HG03442 (cell line): ENCODE measurements at regions not wholly inside any gene's neighbourhood (a gene's known extent, or its start where the extent isn't known, plus 50 kb on each side); places are given as distances from the start of the nearest gene placed in this dataset.

Experiments used
- ATAC-seq: cut with Tn5 transposase; IDR thresholded peaks from one replicate; pipeline ENCODE4 v1.9.1; 2021; ENCODE audit warnings: mild to moderate bottlenecking, moderate library complexity; ENCODE audit not compliant: unreplicated experiment

DNA sequence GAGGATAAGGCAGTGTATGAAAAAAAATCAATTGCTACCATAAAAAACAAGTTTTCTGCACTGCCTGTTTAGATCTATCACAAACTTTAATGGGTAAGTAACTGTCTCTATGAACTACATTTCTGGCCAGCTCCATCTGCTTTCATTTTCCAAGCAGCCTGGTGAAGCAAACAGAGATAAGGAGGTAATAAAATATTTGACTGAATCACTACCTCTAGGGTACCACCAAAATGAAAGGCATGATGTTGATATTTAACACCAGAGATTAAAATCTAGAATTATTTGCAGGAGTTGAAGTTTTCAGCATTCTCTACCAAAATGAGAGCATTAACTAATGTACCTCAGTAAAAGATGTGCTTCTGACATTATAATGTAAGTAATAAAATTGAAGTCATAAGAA, 863.5 kb upstream of the MGAT4C start:
- ATAC-seq, result no peak

DNA sequence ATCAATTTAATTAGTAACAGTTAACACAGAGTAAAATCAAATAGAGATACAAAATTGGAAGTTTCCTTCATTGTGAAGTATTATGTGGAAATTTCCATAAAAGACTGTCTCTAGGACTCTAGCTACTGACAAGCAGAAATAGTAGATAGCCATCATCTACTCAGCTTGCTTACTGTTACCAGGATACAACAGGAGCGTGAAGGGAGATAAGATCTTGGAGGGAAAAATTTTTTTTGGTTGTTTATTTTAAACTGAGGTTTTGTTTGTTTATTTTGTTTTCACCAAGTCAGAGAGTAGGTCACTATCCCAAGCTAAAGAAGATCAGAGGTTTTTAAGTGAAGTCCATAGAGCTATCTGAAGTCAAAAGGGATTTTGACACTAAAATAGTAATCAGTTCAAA, 861.3 kb upstream of the MGAT4C start:
- ATAC-seq, result no peak

DNA sequence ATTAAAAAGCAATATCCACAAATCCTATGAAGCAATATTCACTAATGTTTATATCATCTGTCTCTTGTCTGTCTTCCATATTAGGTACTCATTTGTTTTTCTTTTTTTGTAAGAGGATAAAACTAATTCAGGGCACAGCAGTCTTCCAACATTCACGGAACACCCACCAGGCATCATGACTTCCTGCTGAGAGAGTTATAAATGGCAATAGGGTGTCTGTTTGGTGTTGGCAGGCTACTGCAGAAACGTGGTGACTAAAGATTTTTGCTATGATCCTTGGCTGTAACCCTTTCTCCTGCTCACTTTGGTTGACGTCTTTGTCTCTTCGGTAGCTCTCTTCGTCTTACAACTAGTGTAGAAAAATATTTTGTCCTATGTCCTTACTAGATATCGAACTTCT, 860.6 kb upstream of the MGAT4C start:
- no peak for ATAC-seq

GRCh38 chr12:87112571-87113345, 856.6 kb upstream of the MGAT4C start:
- no peak for ATAC-seq

- no peak for ATAC-seq
Measured at GRCh38 chr12:87107766-87108165, 851.6 kb upstream of the MGAT4C start.

DNA sequence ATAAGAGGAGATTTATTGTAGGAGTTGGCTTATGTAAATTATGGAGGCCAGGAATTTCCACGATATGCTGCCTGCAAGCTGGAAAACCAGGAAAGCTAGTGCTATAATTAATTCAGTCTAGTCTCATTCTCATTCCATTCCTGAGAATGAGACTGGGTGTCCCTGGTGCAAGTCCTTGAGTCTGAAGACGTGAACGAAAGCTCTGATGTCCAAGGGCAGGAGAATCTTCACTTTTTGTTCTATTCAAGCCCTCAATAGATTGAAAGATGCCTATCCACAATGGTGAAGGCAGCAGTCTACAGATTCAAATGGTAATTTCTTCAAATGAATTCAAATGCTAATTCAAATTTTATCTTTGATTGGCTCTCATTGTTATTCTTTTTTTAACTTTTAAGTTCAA, 851.1 kb upstream of the MGAT4C start:
- no peak for ATAC-seq

- ATAC-seq, result no peak
Measured at GRCh38 chr12:87096082-87096585, 839.9 kb upstream of the MGAT4C start.

DNA sequence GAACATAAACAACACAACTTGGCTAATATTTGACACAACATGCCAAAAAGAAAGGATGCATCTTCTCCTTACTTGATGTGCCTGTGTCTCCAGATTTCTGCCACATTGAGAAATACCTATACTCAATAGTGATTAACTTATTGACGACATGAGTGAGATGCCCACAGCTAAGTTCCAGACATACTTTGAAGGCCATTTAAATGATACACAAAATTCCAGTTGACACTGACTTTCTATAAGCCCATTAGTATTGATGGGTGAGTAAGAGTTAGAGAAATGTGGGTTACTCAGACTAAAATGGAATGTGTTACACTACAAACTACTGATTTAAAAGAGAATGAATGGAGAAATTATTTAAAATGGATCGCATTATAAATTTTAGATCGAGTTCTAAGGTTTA, 838.2 kb upstream of the MGAT4C start:
- no peak for ATAC-seq

DNA sequence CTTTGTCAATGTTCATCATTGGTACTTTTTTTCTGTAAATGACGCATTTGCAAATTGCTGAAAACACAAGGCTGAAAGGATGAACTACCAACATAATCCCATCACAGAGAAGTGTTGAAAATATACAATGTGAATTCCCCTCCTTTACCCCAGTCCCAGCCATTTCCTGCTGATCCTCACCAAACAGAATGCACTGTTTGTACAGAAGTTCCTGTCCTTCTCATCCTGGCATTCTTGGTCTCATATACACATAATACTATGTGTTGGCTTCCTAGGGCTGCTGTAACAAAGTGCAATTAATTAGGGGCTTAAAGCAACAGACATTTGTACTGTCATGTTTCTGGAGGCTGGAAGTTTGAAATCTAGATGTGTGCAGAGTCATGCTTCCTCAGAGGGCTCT, 836.2 kb upstream of the MGAT4C start:
- ATAC-seq, result no peak

- no peak for ATAC-seq
Measured at GRCh38 chr12:87086118-87086891, 830.1 kb upstream of the MGAT4C start.

DNA sequence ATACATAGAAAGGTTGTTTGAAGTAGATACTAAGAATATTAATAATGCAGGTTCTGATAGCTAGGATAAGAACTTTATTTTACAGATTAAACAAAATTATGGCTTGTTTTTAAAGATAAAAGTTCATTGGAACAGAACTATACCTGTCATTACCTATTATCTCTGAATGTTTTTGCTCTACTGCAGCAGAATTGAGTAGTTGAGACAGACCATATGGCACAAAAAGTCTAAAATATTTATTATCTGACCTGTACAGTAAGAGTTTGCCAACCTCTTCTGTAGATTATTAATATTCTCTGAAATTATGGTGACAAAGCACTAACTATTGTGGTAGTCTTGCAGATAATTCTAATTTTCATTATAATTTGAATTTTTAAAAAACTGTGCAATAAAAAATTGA, 829.1 kb upstream of the MGAT4C start:
- ATAC-seq, result no peak

- no peak for ATAC-seq
Measured at GRCh38 chr12:87082756-87083155, 826.6 kb upstream of the MGAT4C start.

- no peak for ATAC-seq
Measured at GRCh38 chr12:87074781-87075180, 818.6 kb upstream of the MGAT4C start.

GRCh38 chr12:87066326-87066725, 810.1 kb upstream of the MGAT4C start:
- ATAC-seq, result no peak

GRCh38 chr12:87059231-87059630, 803.0 kb upstream of the MGAT4C start:
- no peak for ATAC-seq

DNA sequence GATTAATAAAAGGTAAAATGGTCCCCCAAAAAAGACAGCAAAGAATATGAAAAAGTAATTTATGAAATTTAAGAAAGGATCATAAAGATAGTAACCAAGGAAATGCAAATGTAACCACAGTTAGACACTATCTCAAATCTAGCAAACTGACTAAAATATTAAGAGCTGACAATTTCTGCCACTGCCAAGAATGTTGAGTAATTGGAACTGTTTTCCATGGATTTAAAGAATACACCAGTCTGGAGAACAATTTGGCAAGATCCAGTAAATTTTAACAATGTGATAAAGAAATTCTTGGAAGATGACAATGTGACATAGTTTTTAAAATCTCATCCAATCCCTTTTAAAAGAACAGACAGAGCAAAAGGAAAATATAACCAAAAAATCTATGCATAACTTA, 798.0 kb upstream of the MGAT4C start:
- ATAC-seq, result no peak

GRCh38 chr12:87051621-87052020, 795.4 kb upstream of the MGAT4C start:
- ATAC-seq, result no peak

DNA sequence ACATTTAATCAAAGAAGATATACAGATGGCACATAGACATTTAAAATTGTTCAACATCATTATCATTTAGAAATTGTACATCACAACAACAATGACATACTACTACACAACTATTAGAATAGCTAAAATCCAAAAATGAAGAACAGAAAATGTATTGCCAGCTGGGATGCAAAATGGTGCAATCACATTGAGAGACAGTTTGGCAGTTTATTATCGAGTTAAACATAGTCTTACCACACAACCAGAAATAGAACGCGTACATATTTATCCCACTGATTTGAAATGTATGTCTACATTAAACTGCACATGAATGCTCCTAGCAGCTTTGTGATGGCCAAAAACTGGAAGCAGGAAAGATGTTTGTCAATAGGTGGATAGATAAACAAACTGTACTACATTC, 791.5 kb upstream of the MGAT4C start:
- no peak for ATAC-seq

DNA sequence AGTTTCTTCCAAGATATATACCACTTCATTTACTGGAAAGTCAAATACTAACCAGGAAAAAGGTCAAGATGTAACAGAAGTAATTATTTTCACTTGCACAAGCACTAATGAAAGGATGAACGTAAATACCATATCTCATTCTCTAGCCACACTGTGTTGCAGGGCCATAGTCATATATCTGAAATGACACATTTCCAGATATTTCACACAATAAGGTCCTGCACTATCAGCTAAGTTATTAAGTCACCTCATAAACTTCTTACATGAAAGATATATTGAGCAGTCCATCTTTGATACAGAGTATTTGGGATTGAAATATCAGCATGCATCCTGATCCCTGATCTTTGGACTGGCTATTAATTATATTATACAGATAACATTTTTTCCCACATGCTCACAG, 783.3 kb upstream of the MGAT4C start:
- ATAC-seq, result no peak

DNA sequence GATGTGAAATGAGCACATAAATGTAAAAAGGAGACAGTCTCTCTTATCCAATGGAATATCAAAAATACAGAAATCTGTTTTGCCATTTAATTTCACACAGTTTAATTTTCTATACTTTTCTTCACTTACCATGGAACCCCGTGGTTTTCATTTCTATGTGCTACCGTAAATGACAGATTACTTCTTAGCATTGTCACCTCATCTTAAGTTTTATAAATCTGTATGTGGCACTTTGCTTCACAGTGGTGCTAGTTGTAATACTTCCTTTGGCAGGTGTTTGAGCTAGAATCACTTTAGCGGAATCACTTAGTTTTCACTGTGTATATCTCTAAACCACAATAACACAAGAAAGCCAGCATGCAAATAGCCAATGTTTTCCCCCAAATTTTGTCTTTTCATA, 781.9 kb upstream of the MGAT4C start:
- no peak for ATAC-seq

- ATAC-seq, result no peak
Measured at GRCh38 chr12:87025976-87026375, 769.8 kb upstream of the MGAT4C start.

- ATAC-seq, result no peak
Measured at GRCh38 chr12:87021400-87021799, 765.2 kb upstream of the MGAT4C start.
